Suppressor macrophage treated with lipopolysaccharide for 4 hours (primary cell): ENCODE measurements at regions not wholly inside any gene's neighbourhood (a gene's known extent, or its start where the extent isn't known, plus 50 kb on each side); places are given as distances from the start of the nearest gene placed in this dataset.

Experiments
- DNase-seq: peaks from one replicate; pipeline ENCODE4 v3.0.0-alpha.2; 2020

DNA sequence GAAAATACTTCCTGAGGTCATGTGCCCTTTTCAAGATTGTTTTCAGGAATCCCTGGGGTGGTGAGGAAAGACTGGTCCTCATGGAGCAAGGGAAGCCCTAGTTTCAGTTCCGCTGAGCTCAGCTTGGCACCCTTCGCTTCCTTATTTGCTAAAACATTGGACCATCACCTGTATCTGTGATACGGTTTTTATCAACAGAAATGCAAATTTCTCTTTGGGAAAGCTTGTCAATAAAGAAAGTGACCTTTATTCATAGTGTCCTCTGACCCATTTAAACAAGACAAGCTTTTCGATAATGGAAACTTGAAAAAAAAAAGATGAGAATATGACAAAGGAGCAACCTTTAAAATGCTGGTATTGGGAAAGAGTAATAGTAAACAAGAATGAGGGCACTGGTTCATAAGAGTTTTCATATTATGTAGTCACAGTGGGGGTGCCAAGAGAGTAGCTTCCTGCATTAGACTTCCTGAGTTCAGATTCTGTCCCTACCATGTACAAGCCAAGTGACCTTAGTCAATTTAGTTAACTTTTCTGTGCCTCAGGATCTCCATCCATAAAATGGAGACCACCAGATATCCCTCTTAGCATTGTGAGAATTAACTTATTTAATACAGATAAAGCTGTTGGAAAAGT lies 57.0 kb upstream of the RAI2 start:
- DNase-seq = no peak

DNA sequence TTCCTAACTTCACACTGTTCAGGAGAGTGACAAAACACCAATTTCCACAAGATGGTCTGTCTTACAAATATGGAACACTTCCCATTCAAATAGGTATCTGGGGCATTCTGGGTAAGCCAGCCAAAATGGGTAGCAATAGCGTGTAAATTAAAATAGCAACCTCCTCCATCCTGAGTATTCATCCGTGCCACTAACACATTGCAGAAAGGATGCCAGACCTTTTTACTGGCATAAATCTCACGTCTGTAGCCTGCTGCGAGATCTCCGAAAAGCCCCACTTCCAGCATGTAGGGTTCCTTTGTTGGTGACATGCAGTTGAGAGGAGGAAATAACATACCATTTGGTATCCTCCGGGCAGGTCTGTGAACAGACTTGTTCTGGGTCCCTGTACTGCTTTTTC lies 52.7 kb upstream of the RAI2 start:
- no peak for DNase-seq
